ENCODE measurements at regions not wholly inside any gene's neighbourhood (a gene's known extent, or its start where the extent isn't known, plus 50 kb on each side); places are given as distances from the start of the nearest gene placed in this dataset.

DNA sequence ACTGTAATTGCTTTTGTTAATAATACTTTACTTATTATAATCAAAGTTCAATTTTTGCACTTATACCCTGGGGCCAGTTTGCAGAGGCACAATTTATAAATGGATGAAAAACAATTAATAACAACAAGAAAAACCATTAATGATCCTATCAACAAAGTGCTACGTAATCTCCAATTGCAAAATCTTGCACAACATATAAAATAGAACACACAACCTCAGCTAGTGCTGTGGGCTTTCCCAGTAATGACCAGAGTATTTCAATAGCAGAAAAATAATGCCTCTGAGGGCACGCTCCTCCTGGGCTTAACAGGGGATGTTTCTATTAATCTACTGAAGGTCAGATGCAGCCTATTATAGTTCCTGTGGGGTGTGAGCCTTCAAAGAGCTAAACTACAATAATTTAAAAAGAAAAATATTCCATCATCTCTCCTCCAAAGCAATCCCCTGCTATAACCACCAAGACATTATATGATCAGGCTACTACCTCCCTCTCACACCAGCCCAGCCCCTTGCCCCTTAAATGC, 508.5 kb upstream of the SLIT2 start:
- H3K27ac Mint-ChIP-seq (ENCODE audit: unreplicated experiment), result no peak overlapping the region
- H3K4me1 Mint-ChIP-seq (ENCODE audit: low read depth, unreplicated experiment), result no peaks in the 10 kb centered on the region
- no peak for DNase-seq
- no peaks in the 10 kb centered on the region for H3K36me3 Mint-ChIP-seq (ENCODE audit: unreplicated experiment)
- no peaks in the 10 kb centered on the region for H3K9me3 Mint-ChIP-seq (ENCODE audit: unreplicated experiment)
- TF ChIP-seq, protein P1, sequence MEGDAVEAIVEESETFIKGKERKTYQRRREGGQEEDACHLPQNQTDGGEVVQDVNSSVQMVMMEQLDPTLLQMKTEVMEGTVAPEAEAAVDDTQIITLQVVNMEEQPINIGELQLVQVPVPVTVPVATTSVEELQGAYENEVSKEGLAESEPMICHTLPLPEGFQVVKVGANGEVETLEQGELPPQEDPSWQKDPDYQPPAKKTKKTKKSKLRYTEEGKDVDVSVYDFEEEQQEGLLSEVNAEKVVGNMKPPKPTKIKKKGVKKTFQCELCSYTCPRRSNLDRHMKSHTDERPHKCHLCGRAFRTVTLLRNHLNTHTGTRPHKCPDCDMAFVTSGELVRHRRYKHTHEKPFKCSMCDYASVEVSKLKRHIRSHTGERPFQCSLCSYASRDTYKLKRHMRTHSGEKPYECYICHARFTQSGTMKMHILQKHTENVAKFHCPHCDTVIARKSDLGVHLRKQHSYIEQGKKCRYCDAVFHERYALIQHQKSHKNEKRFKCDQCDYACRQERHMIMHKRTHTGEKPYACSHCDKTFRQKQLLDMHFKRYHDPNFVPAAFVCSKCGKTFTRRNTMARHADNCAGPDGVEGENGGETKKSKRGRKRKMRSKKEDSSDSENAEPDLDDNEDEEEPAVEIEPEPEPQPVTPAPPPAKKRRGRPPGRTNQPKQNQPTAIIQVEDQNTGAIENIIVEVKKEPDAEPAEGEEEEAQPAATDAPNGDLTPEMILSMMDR (IDR thresholded peaks at IDR 0.05; ENCODE audit: partially characterized antibody, unreplicated experiment), result no peak
- H3K4me3 Mint-ChIP-seq (ENCODE audit: unreplicated experiment), result no peak overlapping the region
- H3K27me3 Mint-ChIP-seq (ENCODE audit: unreplicated experiment), result no peaks in the 10 kb centered on the region

DNA sequence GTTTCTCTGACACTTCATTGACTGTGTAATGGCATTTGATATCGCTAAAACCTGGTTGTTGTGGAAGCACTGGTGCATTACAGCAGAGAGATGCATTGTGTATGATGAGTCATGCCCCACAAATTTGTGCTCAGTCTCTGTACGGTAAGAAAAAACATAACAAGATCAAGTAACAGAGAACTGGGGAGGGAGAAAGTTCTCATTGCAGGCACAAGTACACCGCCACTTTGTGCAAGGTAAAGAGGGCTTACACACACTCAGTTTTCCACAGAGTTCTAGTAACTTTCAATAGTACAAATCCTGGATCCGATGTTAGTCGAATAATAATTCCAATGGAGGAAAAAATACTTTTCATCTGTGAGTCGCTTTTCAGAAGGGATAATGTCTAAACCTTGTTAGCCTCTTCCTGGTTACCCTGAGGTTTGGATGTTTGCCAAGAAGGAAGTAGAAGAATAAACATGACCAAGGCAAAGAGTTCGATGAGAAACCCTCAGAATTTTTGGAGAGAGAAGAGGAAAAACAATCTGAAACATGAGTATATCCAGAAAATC, 512.5 kb upstream of the SLIT2 start:
- H3K27ac Mint-ChIP-seq (ENCODE audit: unreplicated experiment), result no peak overlapping the region
- no peak for DNase-seq
- TF ChIP-seq, protein P1 (IDR thresholded peaks at IDR 0.05; ENCODE audit: partially characterized antibody, unreplicated experiment), result no peak

DNA sequence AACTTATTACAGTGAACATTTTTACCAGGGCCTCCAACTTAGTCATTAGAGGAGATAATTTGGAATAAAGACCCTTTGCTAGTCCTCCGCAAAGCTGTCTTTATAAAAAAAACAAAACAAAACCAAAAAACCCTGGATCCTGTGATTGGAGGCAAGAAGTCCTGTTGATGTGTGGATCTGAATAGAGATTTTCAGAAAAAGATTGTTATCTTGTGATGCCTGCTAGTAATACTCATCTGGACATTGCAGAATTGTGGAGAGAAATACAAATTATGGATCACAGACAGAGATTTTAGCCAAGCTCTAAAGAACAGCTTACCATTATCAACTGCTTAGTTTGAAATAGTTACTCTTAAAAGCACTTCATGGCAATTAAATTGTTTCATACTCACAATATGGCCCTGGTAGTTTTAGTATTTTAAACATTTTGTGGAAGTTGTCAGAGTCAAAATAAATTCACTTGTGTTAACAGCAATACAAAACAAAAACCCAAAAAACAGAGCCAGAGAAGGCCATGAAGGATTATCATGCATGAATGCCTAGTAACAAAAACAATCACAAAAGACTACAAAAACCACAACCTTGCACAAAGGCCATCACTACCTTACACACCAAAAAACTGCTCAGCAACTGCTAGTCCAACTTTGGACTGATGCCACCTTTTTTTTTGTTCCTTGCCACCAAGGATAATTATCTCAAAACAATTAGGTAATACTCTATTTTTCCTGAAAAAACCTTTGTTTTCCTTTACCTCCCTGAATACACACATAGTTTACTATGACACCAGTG, 514.5 kb upstream of the SLIT2 start:
- Mint-ChIP-seq H3K9me3 (ENCODE audit: unreplicated experiment) (no peaks in the 10 kb centered on the region), H3K27ac (ENCODE audit: unreplicated experiment) (no peak overlapping the region), H3K4me3 (ENCODE audit: unreplicated experiment) (no peak overlapping the region), H3K4me1 (ENCODE audit: low read depth, unreplicated experiment) (no peaks in the 10 kb centered on the region), H3K36me3 (ENCODE audit: unreplicated experiment) (no peaks in the 10 kb centered on the region), H3K27me3 (ENCODE audit: unreplicated experiment) (no peaks in the 10 kb centered on the region)
- no peak for DNase-seq
- TF ChIP-seq, protein P1 (IDR thresholded peaks at IDR 0.05; ENCODE audit: partially characterized antibody, unreplicated experiment), result no peak

More for the DNA sequence above, 512.5 kb upstream of the SLIT2 start:
- H3K27me3 Mint-ChIP-seq (ENCODE audit: unreplicated experiment), result no peaks in the 10 kb centered on the region
- no peak overlapping the region for H3K4me3 Mint-ChIP-seq (ENCODE audit: unreplicated experiment)
- no peaks in the 10 kb centered on the region for H3K9me3 Mint-ChIP-seq (ENCODE audit: unreplicated experiment)
- H3K4me1 Mint-ChIP-seq (ENCODE audit: low read depth, unreplicated experiment), result no peaks in the 10 kb centered on the region
- H3K36me3 Mint-ChIP-seq (ENCODE audit: unreplicated experiment), result no peaks in the 10 kb centered on the region

DNA sequence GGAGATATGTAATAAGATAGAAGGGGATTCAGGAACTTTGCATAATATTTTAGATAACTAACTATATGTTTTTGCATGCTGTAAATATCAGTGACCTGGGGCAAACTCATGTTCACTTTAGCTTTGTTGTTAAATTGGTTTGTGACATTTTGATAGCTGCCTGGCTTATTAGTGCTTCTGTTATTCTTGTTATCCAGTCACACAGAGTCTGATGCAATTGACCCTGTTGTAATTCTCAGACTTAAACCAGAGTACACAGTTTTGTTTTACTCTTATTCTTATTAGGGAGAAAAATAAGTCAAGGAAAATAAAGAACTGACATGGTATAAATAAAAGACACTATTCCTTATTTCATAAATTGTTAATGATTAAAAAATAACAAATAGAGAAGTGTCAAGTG, 516.7 kb upstream of the SLIT2 start:
- Mint-ChIP-seq H3K36me3 (ENCODE audit: unreplicated experiment) (no peaks in the 10 kb centered on the region), H3K4me1 (ENCODE audit: low read depth, unreplicated experiment) (no peaks in the 10 kb centered on the region), H3K27ac (ENCODE audit: unreplicated experiment) (no peak overlapping the region), H3K4me3 (ENCODE audit: unreplicated experiment) (no peak overlapping the region), H3K9me3 (ENCODE audit: unreplicated experiment) (no peaks in the 10 kb centered on the region), H3K27me3 (ENCODE audit: unreplicated experiment) (no peaks in the 10 kb centered on the region)
- DNase-seq, result no peak
- TF ChIP-seq, protein P1 (IDR thresholded peaks at IDR 0.05; ENCODE audit: partially characterized antibody, unreplicated experiment), result no peak

Measured in glutamatergic neuron (in vitro differentiated cells).